ENCODE measurements at regions not wholly inside any gene's neighbourhood (a gene's known extent, or its start where the extent isn't known, plus 50 kb on each side); places are given as distances from the start of the nearest gene placed in this dataset.
A peak's percentile ranks its signal among the peaks of the same experiment; 100 is the strongest.
"Not testable (repeated sequence)": the region's sequence is repeated elsewhere in the genome, so short reads cannot be mapped to it uniquely, and the experiment has no call there.

- no peak for DNase-seq (ENCODE audit: low read depth in 2 of 2)
Measured at GRCh38 chr2:52327641-52328040, 1295.7 kb upstream of the NRXN1 start.

DNA sequence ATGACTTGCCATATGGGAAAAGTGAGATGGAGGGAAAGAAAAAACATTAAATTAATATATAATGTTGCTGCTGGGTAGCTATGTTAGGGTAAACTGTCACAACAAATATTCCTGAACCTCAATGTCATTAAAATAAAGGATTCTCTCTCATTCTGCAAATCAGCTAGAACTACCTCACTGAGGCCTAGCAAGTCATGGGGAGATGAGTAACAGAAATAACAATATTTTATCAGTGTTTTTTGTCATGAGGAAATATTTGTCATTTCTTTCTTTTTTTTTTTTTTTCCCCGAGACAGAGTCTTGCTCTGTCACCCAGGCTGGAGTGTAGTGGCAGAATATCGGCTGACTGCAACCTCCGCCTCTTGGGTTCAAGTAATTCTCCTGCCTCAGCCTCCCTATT, 1282.3 kb upstream of the NRXN1 start:
- no peak for DNase-seq (ENCODE audit: low read depth in 2 of 2)

DNA sequence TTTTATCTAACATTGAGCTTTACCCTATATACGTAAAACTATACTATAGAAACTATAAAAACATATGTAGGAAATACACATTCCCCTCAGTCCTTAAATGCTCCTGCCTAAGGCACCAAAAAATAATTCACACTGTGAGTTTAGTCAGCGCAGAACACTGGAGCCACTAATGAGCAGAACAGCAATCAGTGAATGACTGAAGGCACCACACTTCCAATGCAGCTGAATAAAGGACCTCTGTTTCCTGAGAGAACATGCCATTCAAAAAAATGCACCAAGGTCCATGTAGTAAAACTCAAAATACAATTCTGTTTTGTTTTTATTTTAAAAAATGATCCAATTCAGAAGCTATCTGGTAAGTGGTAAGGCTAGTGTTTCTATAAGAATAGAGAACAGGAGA, 1280.6 kb upstream of the NRXN1 start:
- DNase-seq (ENCODE audit: low read depth in 2 of 2) = no peak

DNA sequence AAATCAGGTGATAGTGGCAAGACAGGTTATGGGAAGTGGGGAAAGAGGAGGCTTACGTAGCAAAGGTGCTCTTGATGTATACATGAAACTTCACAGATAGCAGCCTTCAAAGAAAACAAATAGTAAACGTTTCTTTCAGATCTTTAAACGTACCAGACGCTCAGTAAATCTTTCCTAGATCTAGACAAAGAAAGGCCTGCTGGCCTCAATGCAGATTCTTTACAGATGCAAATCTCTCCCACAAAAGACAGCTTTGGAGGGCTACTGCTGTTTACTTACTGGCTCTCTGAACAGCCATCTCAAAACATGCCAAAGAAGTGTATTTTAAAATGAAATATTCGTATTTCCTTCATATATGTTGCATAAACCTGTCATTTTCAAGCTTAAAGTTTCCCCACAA, 1279.9 kb upstream of the NRXN1 start:
- no peak for DNase-seq (ENCODE audit: low read depth in 2 of 2)

GRCh38 chr2:52308156-52308555, 1276.2 kb upstream of the NRXN1 start:
- no peak for DNase-seq (ENCODE audit: low read depth in 2 of 2)

DNA sequence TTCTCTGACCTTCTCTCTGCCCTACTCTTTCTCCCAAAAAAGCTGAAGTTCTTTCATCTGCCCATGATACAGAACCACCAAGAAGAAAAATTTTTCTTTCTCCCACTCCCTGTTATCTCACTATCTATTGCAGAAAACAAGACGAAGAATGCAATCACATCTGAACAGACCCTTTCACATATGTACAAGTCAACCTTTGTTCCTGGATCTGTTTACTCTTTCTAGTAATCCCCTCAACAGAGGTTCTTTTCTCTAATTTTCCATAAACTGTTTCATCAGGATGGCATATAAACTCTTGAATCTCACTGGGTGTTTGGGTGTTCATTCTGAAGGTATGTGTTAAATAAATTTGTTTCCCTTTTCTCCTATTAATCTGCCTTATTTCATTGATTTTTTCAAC, 1262.7 kb upstream of the NRXN1 start:
- DNase-seq (ENCODE audit: low read depth in 2 of 2) = no peak

DNA sequence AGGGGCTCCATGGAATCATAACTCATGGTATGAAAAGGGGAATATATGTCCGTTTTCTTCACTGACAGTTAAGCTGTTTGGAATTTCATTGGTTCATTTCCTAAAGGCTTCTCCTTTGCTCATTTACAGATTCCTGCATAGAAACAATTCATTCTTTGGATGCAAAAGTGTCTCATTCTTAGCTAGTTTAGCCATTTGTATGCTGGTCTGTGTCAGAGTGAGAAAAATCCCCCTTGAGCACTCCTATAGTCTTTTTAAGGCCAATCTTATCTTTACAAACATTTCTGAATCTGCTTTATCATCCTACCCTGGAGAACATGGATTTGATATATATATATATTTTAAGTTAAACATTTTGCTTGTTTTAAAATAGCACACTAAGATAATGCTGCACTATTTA, 1260.9 kb upstream of the NRXN1 start:
- DNase-seq (ENCODE audit: low read depth in 2 of 2) = no peak

GRCh38 chr2:52289741-52290140, 1257.8 kb upstream of the NRXN1 start:
- DNase-seq (ENCODE audit: low read depth in 2 of 2) = no peak

- no peak for DNase-seq (ENCODE audit: low read depth in 2 of 2)
Measured at GRCh38 chr2:52288596-52288995, 1256.7 kb upstream of the NRXN1 start.

DNA sequence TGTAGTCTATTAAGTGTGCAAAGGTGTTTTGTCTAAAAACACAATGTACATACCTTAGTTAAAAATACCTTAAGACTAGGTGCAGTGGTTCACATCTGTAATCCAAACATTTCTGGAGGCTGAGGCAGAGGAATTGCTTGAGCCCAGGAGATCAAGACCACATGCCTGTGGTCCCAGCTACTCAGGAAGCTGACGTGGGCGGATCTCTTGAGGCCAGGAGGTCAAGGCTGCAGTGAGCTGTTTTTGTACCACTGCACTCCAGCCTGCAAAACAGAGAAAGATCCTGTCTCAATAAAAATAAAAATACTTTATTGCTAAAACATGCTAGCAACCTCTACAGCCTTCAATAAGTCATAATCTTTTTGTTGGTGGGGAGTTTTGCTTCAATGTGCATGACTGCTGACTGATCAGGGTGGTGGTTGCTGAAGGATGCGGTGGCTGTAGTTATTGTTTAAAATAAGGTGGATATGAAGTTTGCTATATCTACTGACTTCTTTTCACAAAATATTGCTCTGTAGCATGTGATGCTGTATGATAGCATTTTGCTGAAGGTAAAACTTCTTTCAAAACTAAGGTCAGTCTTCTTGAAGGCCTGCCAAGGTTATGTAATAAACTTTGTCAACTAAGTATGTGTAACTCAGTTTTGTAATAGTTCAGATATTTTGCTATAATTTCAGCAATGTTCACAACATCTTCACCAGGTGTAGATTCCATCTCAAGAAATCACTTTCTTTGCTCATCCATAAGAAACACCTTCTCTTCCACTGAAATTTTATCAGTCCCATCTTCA, 1238.0 kb upstream of the NRXN1 start:
- DNase-seq (ENCODE audit: low read depth in 2 of 2) = peak; percentile 11 to 17

- no peak for DNase-seq (ENCODE audit: low read depth in 2 of 2)
Measured at GRCh38 chr2:52264911-52265310, 1233.0 kb upstream of the NRXN1 start.

DNA sequence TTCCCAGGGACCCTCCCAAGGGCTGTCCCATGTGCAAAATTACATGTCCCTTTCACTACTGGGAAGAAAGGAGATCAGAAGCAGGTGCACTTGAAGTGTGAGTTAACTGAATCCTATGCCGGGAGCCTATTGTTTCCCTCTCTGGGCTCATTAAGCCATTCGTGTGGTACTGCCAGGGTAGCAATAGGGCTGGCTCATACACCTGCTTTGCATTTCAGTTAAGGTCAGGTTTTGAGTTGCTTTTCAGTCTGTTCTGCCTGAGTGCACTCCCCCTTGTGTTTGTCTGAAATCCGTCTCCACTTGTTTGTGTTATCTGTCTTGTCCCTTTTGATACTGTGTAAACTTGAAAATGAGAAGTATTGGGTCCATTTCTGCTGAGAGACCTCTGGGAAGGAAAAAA, 1232.6 kb upstream of the NRXN1 start:
- DNase-seq (ENCODE audit: low read depth in 2 of 2) = no peak

- DNase-seq (ENCODE audit: low read depth in 2 of 2) = no peak
Measured at GRCh38 chr2:52260904-52261303, 1229.0 kb upstream of the NRXN1 start.

- DNase-seq (ENCODE audit: low read depth in 2 of 2) = not testable (repeated sequence)
Measured at GRCh38 chr2:52258967-52259366, 1227.0 kb upstream of the NRXN1 start.

DNA sequence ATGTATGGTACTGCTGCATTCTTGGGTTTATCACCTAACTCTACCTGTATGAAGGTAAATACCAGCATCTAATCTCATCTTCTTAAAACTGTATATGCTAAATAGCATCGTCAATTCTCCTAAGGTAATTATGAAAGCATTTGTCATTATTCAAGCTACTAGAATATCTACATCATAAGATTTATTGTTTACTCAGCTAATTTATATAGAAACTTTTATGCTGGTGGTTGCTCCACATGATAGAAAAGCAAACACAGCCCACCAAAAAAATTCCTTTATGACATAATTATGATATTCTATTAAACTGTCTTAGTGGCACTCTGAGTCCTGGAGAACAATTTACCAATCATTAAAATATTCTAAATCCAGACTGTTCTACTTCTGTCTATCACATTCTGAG, 1226.1 kb upstream of the NRXN1 start:
- no peak for DNase-seq (ENCODE audit: low read depth in 2 of 2)

DNA sequence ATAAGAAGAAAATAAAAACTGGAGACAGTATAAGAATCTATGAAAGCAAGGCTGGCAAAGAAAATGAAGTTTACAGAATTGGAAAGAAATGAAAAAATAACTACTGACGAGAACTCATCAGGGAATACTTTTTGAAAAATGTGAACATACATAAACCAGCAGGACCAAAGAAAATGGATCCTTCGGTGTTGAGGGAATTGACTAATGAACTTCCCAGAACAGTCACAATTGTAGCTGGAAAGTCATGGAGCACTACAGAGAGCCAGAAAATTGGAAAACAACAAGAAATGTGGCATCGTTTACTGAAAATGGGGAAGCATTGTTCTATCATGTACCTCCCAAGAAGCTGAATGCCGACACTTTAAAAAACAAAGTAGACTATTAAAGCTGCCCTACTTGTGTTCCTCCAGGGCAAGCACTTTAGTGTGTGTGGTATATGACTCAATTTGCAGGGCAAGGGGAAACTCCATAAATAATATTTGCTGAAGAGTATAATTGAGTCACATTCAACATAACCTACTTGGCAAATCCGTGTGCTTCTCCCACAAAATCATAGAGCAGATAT, 1221.6 kb upstream of the NRXN1 start:
- DNase-seq (ENCODE audit: low read depth in 2 of 2) = no peak

DNA sequence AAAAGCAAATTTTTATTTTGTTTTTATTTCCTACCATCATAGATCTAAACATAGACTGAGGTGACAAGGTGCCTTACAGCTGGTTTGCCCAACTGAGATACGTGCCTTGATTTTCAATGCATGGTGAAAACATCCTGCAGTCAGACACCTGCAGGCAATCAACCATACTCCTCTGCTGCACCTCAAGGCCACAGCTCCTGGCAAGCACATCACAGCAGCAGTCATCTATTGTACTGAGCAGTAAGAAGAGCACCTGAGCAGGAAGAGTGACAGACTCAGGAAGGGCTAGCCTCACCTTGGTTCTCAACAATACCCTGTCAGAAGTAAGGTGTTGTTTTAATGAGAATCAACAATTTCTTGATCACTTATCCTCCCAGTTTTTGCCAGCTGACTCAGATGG, 1206.8 kb upstream of the NRXN1 start:
- no peak for DNase-seq (ENCODE audit: low read depth in 2 of 2)

DNA sequence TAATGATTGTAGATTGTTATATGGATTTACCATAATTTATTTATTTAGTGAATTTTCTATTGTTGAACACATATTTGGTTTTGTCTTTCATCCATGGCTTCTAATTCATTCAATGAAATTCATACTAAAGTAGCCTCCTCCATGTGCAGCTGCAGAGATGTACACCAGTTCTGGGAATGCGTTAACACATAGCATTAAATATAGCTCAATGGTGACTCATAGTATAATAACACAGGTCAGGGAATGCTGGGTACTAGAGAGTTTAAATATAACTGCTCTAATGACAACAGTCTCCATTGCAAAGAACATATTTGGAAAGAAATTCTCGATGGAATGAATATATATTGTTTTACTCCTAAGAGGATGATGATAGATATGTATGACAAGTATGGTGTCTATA, 1190.2 kb upstream of the NRXN1 start:
- DNase-seq (ENCODE audit: low read depth in 2 of 2) = peak in 1 of 2 experiments; percentile 7

DNA sequence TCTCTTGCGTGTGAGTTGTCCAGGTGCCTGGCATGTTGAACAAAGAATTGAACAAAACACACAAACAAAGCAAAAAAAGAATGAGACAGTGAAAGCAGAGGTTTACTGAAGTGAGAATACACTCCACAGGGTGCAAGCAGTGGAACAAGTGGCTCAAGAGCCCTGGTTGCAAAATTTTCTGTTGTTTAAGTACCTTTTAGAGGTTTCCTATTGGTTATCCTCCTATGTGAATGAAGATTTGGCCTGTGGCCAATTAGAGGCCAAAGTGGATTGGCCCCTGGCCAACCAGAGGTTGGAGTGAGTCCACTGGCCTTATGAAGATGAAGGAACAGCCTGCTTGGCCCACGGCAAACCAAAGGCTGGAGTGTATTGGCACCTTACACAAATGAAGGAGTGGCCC, 1188.5 kb upstream of the NRXN1 start:
- no peak for DNase-seq (ENCODE audit: low read depth in 2 of 2)

- no peak for DNase-seq (ENCODE audit: low read depth in 2 of 2)
Measured at GRCh38 chr2:52210611-52211010, 1178.7 kb upstream of the NRXN1 start.

GRCh38 chr2:52210161-52210560, 1178.2 kb upstream of the NRXN1 start:
- no peak for DNase-seq (ENCODE audit: low read depth in 2 of 2)

- no peak for DNase-seq (ENCODE audit: low read depth in 2 of 2)
Measured at GRCh38 chr2:52194342-52194741, 1162.4 kb upstream of the NRXN1 start.

GRCh38 chr2:52193804-52194203, 1161.9 kb upstream of the NRXN1 start:
- DNase-seq (ENCODE audit: low read depth in 2 of 2) = no peak

GRCh38 chr2:52192656-52193055, 1160.7 kb upstream of the NRXN1 start:
- no peak for DNase-seq (ENCODE audit: low read depth in 2 of 2)

Measured in fibroblast of skin of left biceps (primary cell).